Esophagus squamous epithelium (tissue), 5 donors: ENCODE measurements at regions not wholly inside any gene's neighbourhood (a gene's known extent, or its start where the extent isn't known, plus 50 kb on each side); places are given as distances from the start of the nearest gene placed in this dataset.
A peak's percentile ranks its signal among the peaks of the same experiment; 100 is the strongest.

Source experiments
- DNase-seq: peaks from one replicate; lab custom pipeline; 2025; lab: John Stamatoyannopoulos, UW
- H3K27ac ChIP-seq, 4 donors: fragments of 200-600 bp; sonication (generic); one replicate each; pipeline ENCODE4 v1.5.1; 2016 to 2019; ENCODE audit warnings: mild to moderate bottlenecking in 1 of 4
- H3K27me3 ChIP-seq, 4 donors: fragments of 200-600 bp; sonication (generic); 1 replicate in 3 of 4; 2 replicates in 1 of 4; pipeline versions ENCODE4 v1.5.1 to v1.6.0; 2017 to 2021; ENCODE audit warnings: antibody characterized with exemption in 1 of 4
- H3K36me3 ChIP-seq, 3 donors: fragments of 200-600 bp; sonication (generic); one replicate each; pipeline ENCODE4 v1.5.1; 2016 to 2019
- H3K4me1 ChIP-seq, 3 donors: fragments of 200-600 bp; sonication (generic); one replicate each; pipeline ENCODE4 v1.5.1; 2017 to 2019
- H3K4me3 ChIP-seq, 4 donors: fragments of 200-600 bp; sonication (generic); 1 replicate in 3 of 4; 2 replicates in 1 of 4; pipeline ENCODE4 v1.5.1; 2016 to 2019; ENCODE audit warnings: mild to moderate bottlenecking in 2 of 4, moderate library complexity in 1 of 4
- H3K9me3 ChIP-seq, 3 donors: fragments of 200-600 bp; sonication (generic); one replicate each; pipeline ENCODE4 v1.5.1; 2016 to 2019
- POLR2A ChIP-seq, 4 donors: fragments of 450-650 bp; IDR thresholded peaks; one replicate each; pipeline ENCODE4 v1.6.1; 2017; ENCODE audit warnings: antibody characterized with exemption in 4 of 4, mild to moderate bottlenecking in 4 of 4, moderate library complexity in 3 of 4
- WGBS, 2 donors: methylation state at CpG; one replicate each; pipeline ENCODE4 v1.1.5; 2018; 5-methylcytosine and 5-hydroxymethylcytosine counted together
- intact Hi-C: fragments of 100-400 bp; cut with DNase I; formaldehyde crosslinking; loops from one replicate; pipeline ENCODE4 v1.15.0; 2022
- TF ChIP-seq, protein P1 (sequence below), 6 experiments: fragments of 450-650 bp in 4 of 6; fragments of 200-600 bp in 2 of 6; sonication (generic) in 2 of 6; IDR thresholded peaks; one replicate each; pipeline ENCODE4 v1.5.1; 2016 to 2019; ENCODE audit warnings: antibody characterized with exemption in 6 of 6, mild to moderate bottlenecking in 4 of 6, moderate library complexity in 4 of 6
- donor health status: DM: yes; HTN: yes; CAD: no.

DNA sequence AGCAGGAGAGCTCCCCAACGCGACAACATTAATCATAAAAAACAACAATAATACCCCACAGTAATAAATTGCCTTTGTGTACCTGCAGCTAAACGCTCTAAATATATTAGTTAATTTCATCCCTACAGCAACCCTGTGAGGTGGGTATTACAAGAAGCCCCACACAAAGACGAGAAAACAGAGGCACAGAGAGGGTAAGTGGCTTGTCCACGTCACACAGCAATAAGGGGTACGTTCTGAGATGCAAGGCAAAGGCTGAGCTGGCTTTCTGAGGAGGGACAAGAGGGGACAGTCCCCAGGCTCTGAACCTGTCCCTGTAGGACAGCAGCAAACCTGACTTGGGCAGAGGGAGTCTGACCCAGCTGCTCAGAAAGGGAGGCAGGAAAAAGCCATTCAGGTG is 78.2 kb downstream of the NCOR2 start:
- WGBS, 2 donors, result 66 to 67% methylated on average over 6 of the region's 6 CpGs
- TF ChIP-seq, protein P1, sequence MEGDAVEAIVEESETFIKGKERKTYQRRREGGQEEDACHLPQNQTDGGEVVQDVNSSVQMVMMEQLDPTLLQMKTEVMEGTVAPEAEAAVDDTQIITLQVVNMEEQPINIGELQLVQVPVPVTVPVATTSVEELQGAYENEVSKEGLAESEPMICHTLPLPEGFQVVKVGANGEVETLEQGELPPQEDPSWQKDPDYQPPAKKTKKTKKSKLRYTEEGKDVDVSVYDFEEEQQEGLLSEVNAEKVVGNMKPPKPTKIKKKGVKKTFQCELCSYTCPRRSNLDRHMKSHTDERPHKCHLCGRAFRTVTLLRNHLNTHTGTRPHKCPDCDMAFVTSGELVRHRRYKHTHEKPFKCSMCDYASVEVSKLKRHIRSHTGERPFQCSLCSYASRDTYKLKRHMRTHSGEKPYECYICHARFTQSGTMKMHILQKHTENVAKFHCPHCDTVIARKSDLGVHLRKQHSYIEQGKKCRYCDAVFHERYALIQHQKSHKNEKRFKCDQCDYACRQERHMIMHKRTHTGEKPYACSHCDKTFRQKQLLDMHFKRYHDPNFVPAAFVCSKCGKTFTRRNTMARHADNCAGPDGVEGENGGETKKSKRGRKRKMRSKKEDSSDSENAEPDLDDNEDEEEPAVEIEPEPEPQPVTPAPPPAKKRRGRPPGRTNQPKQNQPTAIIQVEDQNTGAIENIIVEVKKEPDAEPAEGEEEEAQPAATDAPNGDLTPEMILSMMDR (IDR thresholded peaks at IDR 0.05), result no peak
- Histone ChIP-seq H3K27ac (no peak overlapping the region), H3K27me3 (no peaks in the 10 kb centered on the region), H3K4me3 (no peak overlapping the region), H3K4me1 (peaks cover 0 to 62% (median 4%) of the 10 kb centered on the region in 3 donors), H3K9me3 (no peaks in the 10 kb centered on the region), H3K36me3 (peaks cover 0 to 97% (median 3%) of the 10 kb centered on the region in 3 donors)
- intact Hi-C loops, result no loop called here
- no peak for DNase-seq

DNA sequence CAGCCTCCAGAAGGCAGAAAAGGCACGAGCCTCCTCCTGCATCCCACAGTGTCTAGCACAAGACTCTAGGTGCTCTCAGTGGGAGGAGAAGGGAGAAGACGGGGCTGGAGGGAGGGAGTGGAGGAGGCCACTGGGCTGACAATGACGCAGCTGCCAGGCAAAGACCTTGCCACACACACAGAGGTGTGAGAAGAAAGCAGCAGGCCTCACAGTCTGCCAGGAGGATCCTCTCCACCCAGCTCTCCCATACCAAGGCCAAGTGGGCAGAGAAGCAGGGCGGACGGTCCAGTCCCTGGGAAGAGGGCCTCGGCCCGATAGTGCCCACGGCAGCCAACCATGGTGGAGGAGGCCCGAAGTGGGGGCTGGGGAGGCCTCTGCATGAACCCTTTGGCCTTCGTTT is 78.9 kb downstream of the NCOR2 start:
- TF ChIP-seq, protein P1 (IDR thresholded peaks at IDR 0.05), result no peak
- TF ChIP-seq POLR2A (IDR thresholded peaks at IDR 0.05), result no peak
- intact Hi-C loops, result no loop called here
- no peak overlapping the region for H3K4me3 ChIP-seq
- peaks cover 0 to 55% (median 4%) of the 10 kb centered on the region in 3 donors for H3K4me1 ChIP-seq
- peak overlapping the region in 2 of 4 donors; percentile 2 to 44 for H3K27ac ChIP-seq
- 60 to 72% methylated on average over 1 to 7 of the region's 10 CpGs for WGBS, 2 donors
- H3K9me3 ChIP-seq, result no peaks in the 10 kb centered on the region
- no peaks in the 10 kb centered on the region for H3K27me3 ChIP-seq
- peaks cover 0 to 97% (median 3%) of the 10 kb centered on the region in 3 donors for H3K36me3 ChIP-seq
- DNase-seq, result no peak

DNA sequence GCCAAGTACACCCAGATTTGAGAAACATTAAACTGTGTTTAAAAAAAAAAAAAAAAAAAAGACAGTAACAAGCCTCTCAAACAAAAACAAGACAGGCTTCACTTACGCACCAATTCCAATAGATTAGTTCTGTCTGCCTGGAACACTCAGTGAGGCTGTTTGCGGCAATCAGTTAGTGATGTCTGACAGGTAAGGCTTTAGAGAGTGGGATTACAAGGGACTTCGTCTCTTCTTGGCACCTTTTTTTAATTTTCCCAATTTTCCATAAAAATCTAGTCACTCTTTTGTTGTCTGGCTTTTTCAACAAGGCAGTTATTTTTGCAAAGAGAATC is 79.6 kb downstream of the NCOR2 start:
- TF ChIP-seq, protein P1 (IDR thresholded peaks at IDR 0.05), result no peak
- TF ChIP-seq POLR2A (IDR thresholded peaks at IDR 0.05), result no peak
- Histone ChIP-seq H3K36me3 (peaks cover 0 to 97% (median 2%) of the 10 kb centered on the region in 3 donors), H3K9me3 (no peaks in the 10 kb centered on the region), H3K4me3 (no peak overlapping the region), H3K27me3 (no peaks in the 10 kb centered on the region), H3K27ac (peak overlapping the region in 2 of 4 donors; percentile 5 to 44), H3K4me1 (peaks cover 0 to 49% (median 4%) of the 10 kb centered on the region in 3 donors)
- intact Hi-C loops, result no loop called here
- no peak for DNase-seq
- WGBS, 2 donors, result 79 to 87% methylated on average over 3 of the region's 3 CpGs

DNA sequence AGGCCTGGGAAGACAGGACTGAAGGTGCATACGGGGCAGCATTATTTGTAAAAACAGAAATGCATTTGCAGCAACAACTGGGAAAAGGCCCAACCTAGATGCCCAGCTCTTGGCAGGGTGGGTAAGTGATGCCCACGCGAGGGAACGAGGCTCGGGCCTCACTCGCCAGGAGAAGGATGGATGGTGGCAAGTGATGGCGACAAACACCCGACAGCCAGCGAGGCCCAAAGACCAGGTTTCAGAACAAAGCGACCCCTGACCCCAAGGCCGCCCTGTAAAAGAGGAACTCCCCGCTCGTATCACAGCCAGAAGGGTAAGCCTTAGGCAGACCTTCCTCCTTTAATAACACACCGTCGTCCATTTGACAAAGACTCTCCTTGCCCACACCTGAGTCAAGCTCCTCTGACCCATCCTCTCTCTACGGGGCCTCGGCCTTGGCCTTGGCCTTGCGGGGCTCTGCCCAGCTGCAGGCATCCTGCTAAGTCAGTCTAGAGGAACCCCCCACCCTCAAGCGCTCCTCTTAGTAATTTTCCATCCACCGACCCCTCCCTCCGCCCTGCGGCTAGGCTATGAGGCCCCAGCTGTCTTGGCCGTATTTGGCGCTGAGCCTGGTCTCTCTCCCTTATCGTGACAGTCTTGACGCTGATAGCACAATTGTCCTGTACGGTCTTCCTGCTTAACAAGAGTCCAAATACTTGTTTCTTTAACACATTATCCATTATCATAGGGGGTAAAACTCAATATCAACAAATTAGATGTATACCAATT is 80.2 kb downstream of the NCOR2 start:
- no peaks in the 10 kb centered on the region for H3K9me3 ChIP-seq
- DNase-seq, result no peak
- peak overlapping the region in 3 of 4 donors; percentile 5 to 44 (median 34) for H3K27ac ChIP-seq
- H3K4me1 ChIP-seq, result peaks cover 0 to 47% (median 4%) of the 10 kb centered on the region in 3 donors
- H3K36me3 ChIP-seq, result peaks cover 0 to 97% (median under 1%) of the 10 kb centered on the region in 3 donors
- no peaks in the 10 kb centered on the region for H3K27me3 ChIP-seq
- intact Hi-C loops, result no loop called here
- no peak overlapping the region for H3K4me3 ChIP-seq
- TF ChIP-seq, protein P1 (IDR thresholded peaks at IDR 0.05), result no peak
- no peak for TF ChIP-seq POLR2A (IDR thresholded peaks at IDR 0.05)
- WGBS, 2 donors, result 77 to 80% methylated on average over 26 to 27 of the region's 27 CpGs

DNA sequence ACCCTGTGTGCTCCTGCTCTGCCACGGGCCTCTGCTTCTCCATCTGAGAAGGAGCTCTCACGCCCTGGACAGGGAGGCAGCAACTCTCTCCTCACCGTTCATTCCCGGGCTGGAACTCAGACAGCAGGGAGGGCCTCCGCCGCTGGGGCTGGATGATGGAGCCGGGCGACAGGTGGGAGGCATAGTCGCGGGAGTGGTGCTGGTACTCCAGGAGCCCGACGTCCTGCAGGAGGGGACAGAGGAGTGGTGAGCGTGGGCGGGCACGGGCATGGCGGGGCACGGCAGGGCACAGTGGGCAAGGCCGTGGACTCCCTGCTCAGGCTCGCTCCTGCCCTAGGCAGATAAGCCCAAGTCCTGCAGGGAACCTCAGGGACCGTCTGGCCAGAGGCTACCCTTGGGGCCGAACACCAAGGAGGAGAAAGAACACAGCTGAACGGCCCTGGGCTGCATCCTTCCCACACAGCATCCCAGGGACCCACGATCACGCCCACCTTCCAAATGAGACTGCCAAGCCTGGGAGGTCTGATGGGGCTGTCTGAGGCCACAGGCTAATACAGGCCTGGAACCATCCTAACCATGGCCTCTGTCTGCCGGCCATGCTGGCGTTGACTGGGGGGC is 81.0 kb downstream of the NCOR2 start:
- DNase-seq, result no peak
- WGBS, 2 donors, result 76 to 87% methylated on average over 8 to 12 of the region's 26 CpGs

More for the DNA sequence above, 81.0 kb downstream of the NCOR2 start:
- intact Hi-C loops, result no loop called here
- TF ChIP-seq, protein P1 (IDR thresholded peaks at IDR 0.05), result no peak
- TF ChIP-seq POLR2A (IDR thresholded peaks at IDR 0.05), result no peak
- Histone ChIP-seq H3K27ac (no peak overlapping the region), H3K27me3 (no peaks in the 10 kb centered on the region), H3K9me3 (no peaks in the 10 kb centered on the region), H3K36me3 (peaks cover 0 to 97% (median 9%) of the 10 kb centered on the region in 3 donors), H3K4me3 (no peak overlapping the region), H3K4me1 (peaks cover 3 to 49% (median 5%) of the 10 kb centered on the region in 3 donors)
